SU-DHL-6 (cell line): ENCODE measurements at regions not wholly inside any gene's neighbourhood (a gene's known extent, or its start where the extent isn't known, plus 50 kb on each side); places are given as distances from the start of the nearest gene placed in this dataset.

Experiments
- EZH2phosphoT487 ChIP-seq: fragments of 200-600 bp; sonication (generic), shearing (Covaris generic); conservative IDR thresholded peaks from 2 replicates; pipeline ENCODE4 v1.6.1; 2018; ENCODE audit warnings: mild to moderate bottlenecking, antibody characterized with exemption, low read length, moderate library complexity, mixed read lengths
- TF ChIP-seq, protein P1 (sequence below): fragments of 200-600 bp; sonication (generic); IDR thresholded peaks from one replicate; pipeline ENCODE4 v1.5.1; 2017; ENCODE audit warnings: antibody characterized with exemption, mild to moderate bottlenecking, low read length, moderate library complexity; ENCODE audit not compliant: insufficient read depth, poor library complexity, severe bottlenecking

DNA sequence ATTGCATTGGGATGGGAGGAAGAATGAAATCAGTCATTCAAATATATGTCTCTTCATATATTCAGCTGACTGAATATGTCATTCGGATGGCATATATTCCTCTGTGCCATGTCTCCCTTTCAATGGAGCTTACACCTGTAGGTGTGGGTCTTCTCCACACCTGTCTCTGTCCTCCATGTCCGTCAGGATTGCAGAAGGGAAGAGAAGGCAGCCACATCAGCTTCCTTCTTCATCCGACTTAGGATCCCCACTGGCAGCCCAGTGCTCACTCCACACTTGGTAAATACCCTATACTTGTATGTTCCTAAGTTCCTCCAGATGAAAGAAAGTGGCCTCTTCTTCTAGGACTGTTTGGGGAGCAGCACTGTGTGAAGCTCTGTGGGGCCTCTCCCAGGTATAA lies 250.1 kb downstream of the BCL2 start:
- TF ChIP-seq, protein P1, sequence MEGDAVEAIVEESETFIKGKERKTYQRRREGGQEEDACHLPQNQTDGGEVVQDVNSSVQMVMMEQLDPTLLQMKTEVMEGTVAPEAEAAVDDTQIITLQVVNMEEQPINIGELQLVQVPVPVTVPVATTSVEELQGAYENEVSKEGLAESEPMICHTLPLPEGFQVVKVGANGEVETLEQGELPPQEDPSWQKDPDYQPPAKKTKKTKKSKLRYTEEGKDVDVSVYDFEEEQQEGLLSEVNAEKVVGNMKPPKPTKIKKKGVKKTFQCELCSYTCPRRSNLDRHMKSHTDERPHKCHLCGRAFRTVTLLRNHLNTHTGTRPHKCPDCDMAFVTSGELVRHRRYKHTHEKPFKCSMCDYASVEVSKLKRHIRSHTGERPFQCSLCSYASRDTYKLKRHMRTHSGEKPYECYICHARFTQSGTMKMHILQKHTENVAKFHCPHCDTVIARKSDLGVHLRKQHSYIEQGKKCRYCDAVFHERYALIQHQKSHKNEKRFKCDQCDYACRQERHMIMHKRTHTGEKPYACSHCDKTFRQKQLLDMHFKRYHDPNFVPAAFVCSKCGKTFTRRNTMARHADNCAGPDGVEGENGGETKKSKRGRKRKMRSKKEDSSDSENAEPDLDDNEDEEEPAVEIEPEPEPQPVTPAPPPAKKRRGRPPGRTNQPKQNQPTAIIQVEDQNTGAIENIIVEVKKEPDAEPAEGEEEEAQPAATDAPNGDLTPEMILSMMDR = no peak
- no peak for TF ChIP-seq EZH2phosphoT487
